Chondrocyte (in vitro differentiated cells): ENCODE measurements at regions not wholly inside any gene's neighbourhood (a gene's known extent, or its start where the extent isn't known, plus 50 kb on each side); places are given as distances from the start of the nearest gene placed in this dataset.
"Not testable (repeated sequence)": the region's sequence is repeated elsewhere in the genome, so short reads cannot be mapped to it uniquely, and the experiment has no call there.

Experiments used
- DNase-seq: peaks from one replicate; pipeline ENCODE4 v3.0.0; 2021; ENCODE audit warnings: mixed read lengths, low spot score
- H3K27ac Mint-ChIP-seq: one replicate; pipeline ENCODE4 v1.8.0; 2021; ENCODE audit warnings: mild to moderate bottlenecking, moderate library complexity, mixed read lengths; ENCODE audit not compliant: unreplicated experiment
- H3K27me3 Mint-ChIP-seq: 2 replicates; pipeline ENCODE4 v1.8.0; 2021; ENCODE audit warnings: low read depth, mixed read lengths
- H3K36me3 Mint-ChIP-seq: 2 replicates; pipeline ENCODE4 v1.8.0; 2021; ENCODE audit warnings: low read depth, mixed read lengths
- H3K4me1 Mint-ChIP-seq: 2 replicates; pipeline ENCODE4 v1.8.0; 2021; ENCODE audit warnings: low read depth, mild to moderate bottlenecking, mixed read lengths
- H3K4me3 Mint-ChIP-seq: one replicate; pipeline ENCODE4 v1.8.0; 2021; ENCODE audit warnings: mild to moderate bottlenecking, moderate library complexity, mixed read lengths; ENCODE audit not compliant: unreplicated experiment
- H3K9me3 Mint-ChIP-seq: 2 replicates; pipeline ENCODE4 v1.8.0; 2021; ENCODE audit warnings: low read depth, mixed read lengths
- CTCF ChIP-seq: fragments of 200-600 bp; sonication (generic); IDR thresholded peaks from 2 replicates; pipeline ENCODE4 v1.5.0; 2021; ENCODE audit warnings: antibody characterized with exemption, mild to moderate bottlenecking, moderate library complexity

GRCh38 chr20:26134606-26135005 lies 438.0 kb upstream of the ZNF337 start:
- H3K27ac Mint-ChIP-seq: no peak overlapping the region
- peaks cover 12% of the 10 kb centered on the region for H3K27me3 Mint-ChIP-seq
- no peaks in the 10 kb centered on the region for H3K36me3 Mint-ChIP-seq
- no peak for DNase-seq
- no peak overlapping the region for H3K4me3 Mint-ChIP-seq
- H3K9me3 Mint-ChIP-seq: no peaks in the 10 kb centered on the region
- H3K4me1 Mint-ChIP-seq: no peaks in the 10 kb centered on the region
- no peak for TF ChIP-seq CTCF

DNA sequence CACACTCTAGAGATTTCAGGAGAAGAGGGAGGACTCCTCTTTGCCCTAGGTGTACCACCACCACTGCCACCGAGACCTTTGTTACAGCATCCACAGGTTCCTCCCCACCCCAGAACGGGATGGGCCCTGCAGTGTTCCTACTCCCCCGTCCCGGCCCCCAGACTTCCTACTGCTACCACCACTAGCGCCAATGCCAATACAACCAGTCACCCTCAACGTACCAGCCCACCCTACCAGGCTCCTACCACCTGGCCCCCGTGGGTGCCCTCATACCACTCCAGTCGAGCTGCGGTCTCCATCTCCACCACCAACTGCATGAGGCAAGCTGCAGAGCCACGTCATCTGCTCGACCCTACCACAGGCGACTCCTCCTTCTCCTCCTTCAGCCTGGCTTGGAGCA lies 437.1 kb upstream of the ZNF337 start:
- H3K27me3 Mint-ChIP-seq: peaks cover 11% of the 10 kb centered on the region
- not testable (repeated sequence) for H3K4me1 Mint-ChIP-seq, H3K9me3 Mint-ChIP-seq, H3K36me3 Mint-ChIP-seq, H3K4me3 Mint-ChIP-seq, H3K27ac Mint-ChIP-seq
- peak; percentile 71 for DNase-seq

DNA sequence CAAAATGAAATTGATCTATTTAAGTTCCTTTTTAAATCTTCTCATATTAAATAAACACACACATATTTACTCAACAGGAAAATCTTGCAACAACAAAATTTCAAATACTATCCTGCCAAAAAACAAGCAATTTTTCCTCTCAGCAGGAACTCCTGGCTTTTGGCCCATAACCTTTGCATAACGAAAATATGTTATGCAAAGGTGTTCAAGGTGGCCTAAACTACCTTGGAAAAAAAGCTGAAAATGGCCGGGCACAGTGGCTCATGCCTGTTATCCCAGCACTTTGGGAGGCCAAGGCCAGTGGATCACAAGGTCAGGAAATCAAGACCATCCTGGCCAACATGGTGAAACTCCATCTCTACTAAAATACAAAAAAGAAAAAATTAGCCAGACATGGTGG lies 424.3 kb upstream of the ZNF337 start:
- H3K4me1 Mint-ChIP-seq, H3K4me3 Mint-ChIP-seq, H3K36me3 Mint-ChIP-seq, DNase-seq, H3K27ac Mint-ChIP-seq, H3K9me3 Mint-ChIP-seq: not testable (repeated sequence)
- H3K27me3 Mint-ChIP-seq: peaks cover 13% of the 10 kb centered on the region

DNA sequence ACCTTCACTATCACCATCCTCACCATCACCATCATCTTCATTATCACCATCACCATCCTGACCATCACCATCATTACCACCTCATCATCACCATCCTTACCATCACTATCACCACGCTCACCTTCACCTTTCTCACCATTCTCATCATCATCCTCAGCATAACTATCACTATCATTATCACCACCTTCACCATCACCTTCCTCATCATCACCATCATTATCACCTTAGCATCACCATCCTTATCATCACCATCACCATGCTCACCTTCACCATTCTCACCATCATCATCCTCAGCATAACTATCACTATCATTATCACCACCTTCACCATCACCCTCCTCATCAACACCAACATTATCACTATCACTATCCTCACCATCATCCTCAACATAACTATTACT lies 397.8 kb upstream of the ZNF337 start:
- H3K36me3 Mint-ChIP-seq, H3K27me3 Mint-ChIP-seq, H3K27ac Mint-ChIP-seq, DNase-seq, H3K4me1 Mint-ChIP-seq, H3K9me3 Mint-ChIP-seq, H3K4me3 Mint-ChIP-seq: not testable (repeated sequence)

- H3K9me3 Mint-ChIP-seq, H3K36me3 Mint-ChIP-seq, H3K4me3 Mint-ChIP-seq, DNase-seq, H3K27ac Mint-ChIP-seq, H3K4me1 Mint-ChIP-seq, H3K27me3 Mint-ChIP-seq: not testable (repeated sequence)
These were observed 395.3 kb upstream of the ZNF337 start for GRCh38 chr20:26091921-26092320.

GRCh38 chr20:26086195-26086594 lies 389.5 kb upstream of the ZNF337 start:
- not testable (repeated sequence) for H3K27me3 Mint-ChIP-seq, H3K36me3 Mint-ChIP-seq, H3K27ac Mint-ChIP-seq, H3K9me3 Mint-ChIP-seq, H3K4me3 Mint-ChIP-seq, DNase-seq, H3K4me1 Mint-ChIP-seq

- DNase-seq, H3K27ac Mint-ChIP-seq, H3K36me3 Mint-ChIP-seq, H3K4me3 Mint-ChIP-seq, H3K27me3 Mint-ChIP-seq, H3K9me3 Mint-ChIP-seq, H3K4me1 Mint-ChIP-seq: not testable (repeated sequence)
These were observed 377.3 kb upstream of the ZNF337 start for GRCh38 chr20:26073972-26074371.

DNA sequence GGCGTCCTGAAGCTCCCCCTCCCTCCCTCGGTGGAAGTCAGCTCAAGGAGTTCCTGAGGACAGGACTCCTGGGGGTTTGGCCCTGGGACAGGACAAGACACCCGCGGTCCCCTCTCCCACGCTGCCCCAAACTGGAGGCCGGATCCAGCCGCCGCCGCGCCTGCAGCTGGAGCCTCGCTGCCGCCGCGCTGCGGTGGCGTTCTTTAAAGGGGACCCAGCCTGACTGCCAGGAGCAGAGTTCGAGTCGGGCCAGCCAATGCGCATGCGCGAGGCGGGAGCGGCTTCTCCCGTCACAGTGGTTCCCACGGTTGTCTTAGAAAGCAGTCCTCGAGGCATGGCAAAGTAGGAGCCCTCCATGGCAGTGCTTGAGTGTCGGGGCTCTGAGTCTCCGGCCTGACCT lies 362.7 kb upstream of the ZNF337 start:
- H3K4me3 Mint-ChIP-seq, H3K9me3 Mint-ChIP-seq, H3K27me3 Mint-ChIP-seq, DNase-seq, H3K4me1 Mint-ChIP-seq, H3K36me3 Mint-ChIP-seq, H3K27ac Mint-ChIP-seq: not testable (repeated sequence)

- H3K9me3 Mint-ChIP-seq, H3K4me1 Mint-ChIP-seq, H3K4me3 Mint-ChIP-seq, H3K27ac Mint-ChIP-seq, H3K27me3 Mint-ChIP-seq, H3K36me3 Mint-ChIP-seq, DNase-seq: not testable (repeated sequence)
These were observed 361.8 kb upstream of the ZNF337 start for GRCh38 chr20:26058446-26058845.

- not testable (repeated sequence) for H3K9me3 Mint-ChIP-seq, H3K27ac Mint-ChIP-seq, DNase-seq, H3K27me3 Mint-ChIP-seq, H3K36me3 Mint-ChIP-seq, H3K4me1 Mint-ChIP-seq, H3K4me3 Mint-ChIP-seq
These were observed 360.6 kb upstream of the ZNF337 start for GRCh38 chr20:26057135-26057752.

- not testable (repeated sequence) for H3K36me3 Mint-ChIP-seq, H3K27me3 Mint-ChIP-seq, H3K9me3 Mint-ChIP-seq, H3K4me1 Mint-ChIP-seq, DNase-seq, H3K4me3 Mint-ChIP-seq, H3K27ac Mint-ChIP-seq
These were observed 329.1 kb upstream of the ZNF337 start for GRCh38 chr20:26025792-26026191.

DNA sequence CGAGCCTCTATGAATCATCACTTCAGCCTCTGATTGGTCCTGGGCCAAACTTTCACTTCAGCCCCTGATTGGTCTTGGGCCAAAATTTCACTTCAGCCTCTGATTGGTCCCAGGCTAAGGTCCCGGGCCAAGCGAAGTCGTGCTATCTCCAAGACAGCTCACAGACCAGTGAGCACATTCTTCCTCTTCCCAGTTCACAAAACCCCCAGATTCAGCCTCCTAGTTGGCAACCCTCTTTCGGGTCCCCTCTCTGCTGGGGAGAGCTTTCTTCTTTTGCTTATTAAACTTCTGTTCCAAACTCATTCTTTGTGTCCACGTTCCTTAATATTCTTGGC lies 314.3 kb upstream of the ZNF337 start:
- H3K27me3 Mint-ChIP-seq, H3K9me3 Mint-ChIP-seq: not testable (repeated sequence)
- peak overlapping the region; percentile 85 for H3K4me3 Mint-ChIP-seq

More for the DNA sequence above, 314.3 kb upstream of the ZNF337 start:
- H3K27ac Mint-ChIP-seq, H3K36me3 Mint-ChIP-seq, DNase-seq, H3K4me1 Mint-ChIP-seq: not testable (repeated sequence)
